HAP-1 (cell line): ENCODE measurements at regions not wholly inside any gene's neighbourhood (a gene's known extent, or its start where the extent isn't known, plus 50 kb on each side); places are given as distances from the start of the nearest gene placed in this dataset.
"Not testable (repeated sequence)": the region's sequence is repeated elsewhere in the genome, so short reads cannot be mapped to it uniquely, and the experiment has no call there.

Experiments used
- DNase-seq, 2 experiments: peaks; one replicate each; pipeline ENCODE4 v3.0.0-alpha.2; 2016 to 2020; ENCODE audit warnings: low spot score in 2 of 2
- H3K27me3 ChIP-seq: fragments of 250-450 bp; sonication (Bioruptor Pico); 2 replicates; pipeline ENCODE4 v1.5.1; 2020; ENCODE audit warnings: low read depth, mild to moderate bottlenecking, moderate library complexity
- H3K36me3 ChIP-seq: fragments of 250-450 bp; sonication (Bioruptor Pico); replicated peaks from 2 replicates; pipeline ENCODE4 v1.5.1; 2020; ENCODE audit warnings: mild to moderate bottlenecking
- H3K4me1 ChIP-seq: fragments of 250-450 bp; sonication (Bioruptor Pico); 2 replicates; pipeline ENCODE4 v1.5.1; 2020; ENCODE audit warnings: mild to moderate bottlenecking
- H3K4me3 ChIP-seq: fragments of 250-450 bp; sonication (Bioruptor Pico); 2 replicates; pipeline ENCODE4 v1.5.1; 2020; ENCODE audit warnings: mild to moderate bottlenecking, moderate library complexity
- H3K9me3 ChIP-seq: fragments of 250-450 bp; sonication (Bioruptor Pico); 2 replicates; pipeline ENCODE4 v1.5.1; 2020; ENCODE audit warnings: mild to moderate bottlenecking, moderate library complexity
- in situ Hi-C: fragments of 300-500 bp; cut with MboI; formaldehyde crosslinking; loops from 3 replicates; pipeline ENCODE4 v1.14.3; 2020; ENCODE audit warnings: low sequenced_read_pairs, inconsistent platforms, mixed read lengths

DNA sequence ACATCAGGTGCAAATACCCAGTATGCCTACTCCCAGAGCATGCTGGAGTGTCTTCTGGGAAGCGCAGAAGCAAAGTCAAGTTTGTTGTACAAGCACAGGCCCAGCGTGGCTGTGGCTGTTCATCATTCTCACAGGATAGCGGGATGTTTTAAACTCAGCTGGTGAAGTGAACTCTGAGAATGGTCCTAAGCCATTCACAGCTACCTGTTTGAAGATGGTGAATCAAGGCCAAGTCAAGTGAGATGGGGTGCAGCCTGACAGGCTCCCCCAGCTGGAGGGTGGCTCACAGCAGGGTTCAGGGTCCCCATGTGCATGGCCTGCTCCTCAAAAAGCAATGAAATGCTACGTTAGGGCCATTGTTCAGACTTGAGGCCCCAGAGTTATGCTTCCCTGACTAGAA, 304.7 kb upstream of the FOXQ1 start:
- in situ Hi-C loops = no loop called here
- DNase-seq = no peak

DNA sequence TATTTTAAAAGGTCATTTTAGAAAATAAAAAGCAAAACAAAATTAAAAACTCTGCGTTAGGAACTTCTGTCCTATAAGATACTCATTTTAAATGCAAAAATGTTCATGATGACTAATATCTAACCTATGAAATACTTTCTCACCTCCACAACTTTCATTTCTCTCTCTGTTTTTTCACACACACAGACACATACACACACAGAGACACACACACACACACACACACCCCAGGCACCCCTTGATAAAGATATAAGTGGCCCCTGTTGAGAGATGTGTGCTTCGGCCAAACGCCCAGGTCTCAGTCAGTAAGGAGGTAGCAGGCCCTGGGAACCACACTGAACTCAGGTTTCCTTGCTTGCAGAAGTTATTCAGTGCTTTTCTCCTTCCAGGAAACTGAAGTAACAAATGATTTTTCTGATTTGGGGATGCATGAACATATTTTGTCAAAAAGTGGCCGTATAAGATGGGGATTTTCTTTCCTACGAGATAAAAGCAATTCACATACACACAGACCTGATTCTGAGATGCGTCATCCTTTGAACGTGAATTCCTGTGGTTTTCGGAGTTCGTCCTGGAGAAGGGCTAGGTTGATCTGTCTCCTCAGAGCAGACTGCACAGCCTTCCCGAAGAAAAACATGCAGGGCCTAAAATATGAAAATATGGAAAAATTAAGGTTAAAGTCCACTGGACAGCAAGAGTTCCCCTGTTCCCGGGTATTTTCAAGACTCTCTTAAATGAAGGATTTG, 306.8 kb upstream of the FOXQ1 start:
- Histone ChIP-seq H3K4me1 (no peaks in the 10 kb centered on the region), H3K4me3 (no peak overlapping the region), H3K27me3 (no peaks in the 10 kb centered on the region), H3K36me3 (no peaks in the 10 kb centered on the region), H3K9me3 (no peaks in the 10 kb centered on the region)
- in situ Hi-C loops = no loop called here
- no peak for DNase-seq

More for the DNA sequence above, 304.7 kb upstream of the FOXQ1 start:
- no peaks in the 10 kb centered on the region for H3K9me3 ChIP-seq
- H3K36me3 ChIP-seq = no peaks in the 10 kb centered on the region
- no peak overlapping the region for H3K4me3 ChIP-seq
- H3K27me3 ChIP-seq = no peaks in the 10 kb centered on the region
- H3K4me1 ChIP-seq = no peaks in the 10 kb centered on the region

DNA sequence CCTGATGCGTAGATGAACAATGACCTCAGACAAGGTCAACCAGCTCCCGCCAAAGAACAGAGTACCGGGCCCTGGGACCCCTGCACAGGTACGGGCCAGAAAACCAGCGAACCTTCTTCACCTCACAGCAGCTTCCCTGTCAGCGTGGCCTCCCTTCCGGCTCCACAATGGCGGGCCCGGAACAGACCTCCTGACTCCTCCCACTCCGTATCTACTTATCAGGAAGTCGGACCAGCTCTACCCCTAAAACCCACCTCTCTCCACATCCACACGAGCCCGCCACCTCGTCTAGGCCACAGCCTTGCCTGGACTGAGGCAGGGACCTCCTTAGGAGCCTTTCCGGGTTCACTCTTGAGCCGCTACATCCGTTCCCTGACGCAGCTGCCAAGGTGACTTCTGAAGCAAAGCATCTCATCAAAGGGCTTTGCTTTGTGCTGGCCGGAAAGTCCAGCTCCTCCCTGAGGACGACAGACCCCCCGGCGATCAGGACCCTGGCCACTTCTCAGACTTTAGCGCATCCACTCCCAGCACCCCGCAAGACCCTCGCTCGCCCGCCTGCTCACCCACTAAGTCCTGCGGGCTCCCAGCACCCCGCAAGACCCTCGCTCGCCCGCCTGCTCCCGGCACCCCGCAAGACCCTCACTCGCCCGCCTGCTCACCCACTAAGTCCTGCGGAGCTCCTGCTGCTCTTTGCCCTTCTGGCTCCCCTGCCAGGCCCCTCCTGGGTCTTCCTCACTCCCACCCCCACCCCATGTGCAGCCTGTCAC, 308.3 kb upstream of the FOXQ1 start:
- no peak for DNase-seq
- in situ Hi-C loops = no loop called here
- H3K36me3 ChIP-seq = no peaks in the 10 kb centered on the region
- H3K27me3 ChIP-seq = no peaks in the 10 kb centered on the region
- no peaks in the 10 kb centered on the region for H3K4me1 ChIP-seq
- no peak overlapping the region for H3K4me3 ChIP-seq
- no peaks in the 10 kb centered on the region for H3K9me3 ChIP-seq

DNA sequence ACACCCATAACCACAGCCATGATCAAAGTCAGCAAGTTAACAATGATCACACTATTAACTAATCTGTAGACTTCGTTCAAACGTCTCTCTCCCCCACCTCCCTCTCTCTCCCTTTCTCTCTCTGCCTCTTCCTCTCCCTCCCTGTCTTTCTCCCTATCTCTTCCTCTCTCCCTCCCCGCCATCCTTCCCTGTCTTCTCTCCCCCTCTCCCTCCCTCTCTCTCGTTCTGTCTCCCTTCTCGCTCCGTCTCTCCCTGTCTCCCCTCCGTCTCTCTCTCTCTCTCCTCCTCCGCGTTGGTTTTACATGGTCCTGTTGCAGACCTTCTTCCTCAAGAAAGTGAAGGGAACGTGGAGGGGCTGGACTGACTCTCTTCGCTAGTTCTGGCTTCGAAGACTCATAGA, 308.9 kb upstream of the FOXQ1 start:
- H3K27me3 ChIP-seq = no peaks in the 10 kb centered on the region

GRCh38 chr6:1001655-1002349, 308.9 kb upstream of the EXOC2 start:
- Histone ChIP-seq H3K36me3 (no peaks in the 10 kb centered on the region), H3K4me3 (no peak overlapping the region), H3K27me3 (no peaks in the 10 kb centered on the region), H3K9me3 (no peaks in the 10 kb centered on the region), H3K4me1 (no peaks in the 10 kb centered on the region)
- in situ Hi-C loops = no loop called here
- DNase-seq = no peak

More for the DNA sequence above, 308.9 kb upstream of the FOXQ1 start:
- Histone ChIP-seq H3K9me3 (no peaks in the 10 kb centered on the region), H3K36me3 (no peaks in the 10 kb centered on the region), H3K4me3 (no peak overlapping the region), H3K4me1 (no peaks in the 10 kb centered on the region)
- in situ Hi-C loops = no loop called here
- DNase-seq = no peak

DNA sequence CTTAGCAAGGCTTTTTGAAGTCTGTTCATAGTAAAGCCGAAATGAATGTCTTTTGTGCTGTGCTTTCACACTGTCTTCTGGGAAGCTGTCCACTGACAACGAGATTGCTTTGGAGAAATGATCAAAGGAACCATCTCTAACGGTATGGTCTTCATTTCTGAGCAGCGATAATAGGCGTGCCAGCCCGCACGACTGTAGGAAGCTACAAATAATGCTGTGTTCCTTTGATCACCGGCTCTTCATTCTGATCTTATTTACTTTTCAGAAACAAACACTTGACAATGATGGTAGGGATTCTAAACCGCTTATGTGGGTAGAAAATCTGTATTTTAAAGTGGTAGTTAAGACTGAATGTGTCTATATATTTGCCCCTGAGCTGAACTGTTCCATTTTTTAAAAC, 306.6 kb upstream of the EXOC2 start:
- Histone ChIP-seq H3K4me3 (no peak overlapping the region), H3K27me3 (no peaks in the 10 kb centered on the region), H3K36me3 (no peaks in the 10 kb centered on the region), H3K9me3 (no peaks in the 10 kb centered on the region), H3K4me1 (no peaks in the 10 kb centered on the region)
- DNase-seq = no peak
- in situ Hi-C loops = no loop called here

GRCh38 chr6:998551-998950, 305.6 kb upstream of the EXOC2 start:
- Histone ChIP-seq H3K27me3 (no peaks in the 10 kb centered on the region), H3K4me1 (no peaks in the 10 kb centered on the region), H3K36me3 (no peaks in the 10 kb centered on the region), H3K9me3 (no peaks in the 10 kb centered on the region), H3K4me3 (no peak overlapping the region)
- no peak for DNase-seq
- in situ Hi-C loops = no loop called here

- H3K27me3 ChIP-seq = no peaks in the 10 kb centered on the region
- H3K36me3 ChIP-seq = no peaks in the 10 kb centered on the region
- no peaks in the 10 kb centered on the region for H3K9me3 ChIP-seq
- DNase-seq = no peak
- in situ Hi-C loops = no loop called here
- no peaks in the 10 kb centered on the region for H3K4me1 ChIP-seq
- H3K4me3 ChIP-seq = no peak overlapping the region
Measured at GRCh38 chr6:996271-996852, 303.4 kb upstream of the EXOC2 start.

DNA sequence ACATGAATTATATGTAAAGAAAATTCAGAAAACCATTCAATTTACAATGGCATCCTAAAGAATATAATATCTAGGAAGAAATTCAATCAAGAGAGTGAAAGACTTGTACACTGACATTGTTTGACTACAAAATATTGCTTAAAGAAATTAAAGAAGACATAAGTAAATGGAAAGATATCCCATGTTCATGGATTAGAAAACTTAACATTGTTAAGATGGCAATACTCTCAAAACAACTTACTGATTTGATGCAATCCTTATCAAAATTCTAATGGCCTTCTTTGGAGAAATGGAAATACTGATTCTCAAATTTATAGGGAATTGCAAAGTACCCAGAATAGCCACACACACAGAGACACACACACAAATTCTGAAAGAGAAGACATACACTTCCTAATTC, 298.3 kb upstream of the EXOC2 start:
- in situ Hi-C loops = no loop called here
- Histone ChIP-seq H3K27me3 (no peaks in the 10 kb centered on the region), H3K9me3 (no peaks in the 10 kb centered on the region), H3K36me3 (no peaks in the 10 kb centered on the region), H3K4me1 (no peaks in the 10 kb centered on the region), H3K4me3 (no peak overlapping the region)
- DNase-seq = no peak

DNA sequence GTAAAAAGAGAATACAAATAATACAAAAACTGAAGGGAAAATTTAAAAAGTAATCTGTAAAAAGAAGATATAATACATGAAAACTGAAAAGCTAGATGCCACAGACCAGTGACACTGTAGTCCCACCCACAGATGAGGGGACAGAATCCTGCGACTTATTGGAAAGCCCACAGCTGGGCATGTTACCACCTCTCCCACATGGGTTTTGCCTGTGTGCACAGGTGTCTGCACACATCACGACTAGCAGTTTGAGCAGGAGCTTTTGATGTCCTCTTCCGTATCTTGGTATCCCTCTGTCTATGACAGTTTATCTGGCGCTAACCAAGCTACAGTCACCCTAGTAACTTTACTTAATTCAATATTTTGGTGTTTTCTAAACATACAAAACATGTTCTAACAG, 291.1 kb upstream of the EXOC2 start:
- no peaks in the 10 kb centered on the region for H3K27me3 ChIP-seq
- no peaks in the 10 kb centered on the region for H3K36me3 ChIP-seq
- H3K4me1 ChIP-seq = no peaks in the 10 kb centered on the region
- DNase-seq = no peak
- no peaks in the 10 kb centered on the region for H3K9me3 ChIP-seq
- no peak overlapping the region for H3K4me3 ChIP-seq
- in situ Hi-C loops = no loop called here

GRCh38 chr6:978937-979685, 286.2 kb upstream of the EXOC2 start:
- in situ Hi-C loops = no loop called here

GRCh38 chr6:977226-977625, 284.3 kb upstream of the EXOC2 start:
- H3K9me3 ChIP-seq, in situ Hi-C loops, H3K4me1 ChIP-seq, H3K27me3 ChIP-seq, H3K36me3 ChIP-seq, DNase-seq, H3K4me3 ChIP-seq: not testable (repeated sequence)

More at GRCh38 chr6:978937-979685, 286.2 kb upstream of the EXOC2 start:
- DNase-seq = no peak
- Histone ChIP-seq H3K4me1 (no peaks in the 10 kb centered on the region), H3K36me3 (no peaks in the 10 kb centered on the region), H3K9me3 (no peaks in the 10 kb centered on the region), H3K4me3 (no peak overlapping the region), H3K27me3 (no peaks in the 10 kb centered on the region)

DNA sequence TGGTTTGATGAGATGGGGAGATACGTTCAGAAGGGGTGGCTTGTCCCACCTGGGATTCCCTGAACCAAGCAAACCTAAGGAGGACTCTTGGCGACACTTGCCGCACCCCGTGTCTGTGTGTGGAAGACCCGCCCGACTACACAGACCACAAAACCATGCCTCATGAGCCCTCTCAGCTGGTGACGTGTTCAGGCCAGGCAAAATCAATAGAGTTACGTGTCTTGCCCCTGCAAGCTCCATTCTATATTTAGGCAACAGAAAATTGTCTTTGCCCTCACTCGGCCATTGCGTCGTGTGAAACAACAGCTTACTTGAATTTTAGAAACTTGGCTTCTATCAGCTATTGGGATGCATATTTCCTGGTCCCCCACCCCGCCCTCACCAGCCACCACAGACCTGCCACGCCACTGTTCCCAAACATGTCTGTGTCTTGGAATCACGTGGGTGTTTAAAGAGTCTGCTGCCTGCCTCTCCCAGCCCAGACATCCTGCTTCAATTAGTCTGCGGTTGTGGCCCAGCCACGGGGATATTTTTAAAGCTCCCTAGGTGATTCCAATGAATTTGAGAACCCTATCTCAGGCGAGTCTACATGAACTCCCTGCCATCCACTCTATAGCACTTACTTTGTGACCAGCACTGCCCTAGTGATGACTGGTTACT, 279.2 kb upstream of the EXOC2 start:
- in situ Hi-C loops = no loop called here
- H3K4me3 ChIP-seq = no peak overlapping the region
- no peaks in the 10 kb centered on the region for H3K36me3 ChIP-seq
- no peaks in the 10 kb centered on the region for H3K4me1 ChIP-seq
- DNase-seq = no peak
- H3K27me3 ChIP-seq = no peaks in the 10 kb centered on the region
- H3K9me3 ChIP-seq = no peaks in the 10 kb centered on the region
